ENCODE measurements at regions not wholly inside any gene's neighbourhood (a gene's known extent, or its start where the extent isn't known, plus 50 kb on each side); places are given as distances from the start of the nearest gene placed in this dataset.

GRCh38 chrX:16305187-16305586, 137.9 kb downstream of the MAGEB17 start:
- no peak for DNase-seq (ENCODE audit: insufficient read length, low spot score, missing footprints)
- H3K27me3 ChIP-seq (ENCODE audit: insufficient read depth, low read length): no peaks in the 10 kb centered on the region
- TF ChIP-seq CTCF (IDR thresholded peaks at IDR 0.05; ENCODE audit: extremely low read depth, low read depth, low read length): no peak

GRCh38 chrX:16307950-16308349, 140.7 kb downstream of the MAGEB17 start:
- H3K4me1 ChIP-seq (ENCODE audit: insufficient read depth, low read length): no peaks in the 10 kb centered on the region
- no peaks in the 10 kb centered on the region for H4K20me1 ChIP-seq (ENCODE audit: insufficient read depth, low read length)
- no peaks in the 10 kb centered on the region for H3K36me3 ChIP-seq (ENCODE audit: insufficient read depth, low read length)
- H2AFZ ChIP-seq (ENCODE audit: low read length): no peak overlapping the region
- H3K4me2 ChIP-seq (ENCODE audit: insufficient read depth, low read length): no peak overlapping the region
- no peaks in the 10 kb centered on the region for H3K9me3 ChIP-seq (ENCODE audit: low read depth, low read length)
- no peak overlapping the region for H3K27ac ChIP-seq (ENCODE audit: low read depth, low read length)
- no peak for TF ChIP-seq CTCF (IDR thresholded peaks at IDR 0.05; ENCODE audit: extremely low read depth, low read depth, low read length)
- no peaks in the 10 kb centered on the region for H3K79me2 ChIP-seq (ENCODE audit: insufficient read depth, low read length)
- H3K4me3 ChIP-seq (ENCODE audit: insufficient read depth, low read length): no peak overlapping the region
- peaks cover 3% of the 10 kb centered on the region for H3K27me3 ChIP-seq (ENCODE audit: insufficient read depth, low read length)
- DNase-seq (ENCODE audit: insufficient read length, low spot score, missing footprints): no peak

More at GRCh38 chrX:16305187-16305586, 137.9 kb downstream of the MAGEB17 start:
- Histone ChIP-seq H3K36me3 (ENCODE audit: insufficient read depth, low read length) (no peaks in the 10 kb centered on the region), H3K79me2 (ENCODE audit: insufficient read depth, low read length) (no peaks in the 10 kb centered on the region), H2AFZ (ENCODE audit: low read length) (no peak overlapping the region), H3K4me3 (ENCODE audit: insufficient read depth, low read length) (no peak overlapping the region), H4K20me1 (ENCODE audit: insufficient read depth, low read length) (no peaks in the 10 kb centered on the region), H3K4me1 (ENCODE audit: insufficient read depth, low read length) (no peaks in the 10 kb centered on the region), H3K27ac (ENCODE audit: low read depth, low read length) (no peak overlapping the region), H3K9me3 (ENCODE audit: low read depth, low read length) (no peaks in the 10 kb centered on the region), H3K4me2 (ENCODE audit: insufficient read depth, low read length) (no peak overlapping the region)

- Histone ChIP-seq H3K27me3 (ENCODE audit: insufficient read depth, low read length) (peaks cover 3% of the 10 kb centered on the region), H2AFZ (ENCODE audit: low read length) (no peak overlapping the region), H4K20me1 (ENCODE audit: insufficient read depth, low read length) (no peaks in the 10 kb centered on the region), H3K9me3 (ENCODE audit: low read depth, low read length) (no peaks in the 10 kb centered on the region), H3K4me1 (ENCODE audit: insufficient read depth, low read length) (no peaks in the 10 kb centered on the region), H3K27ac (ENCODE audit: low read depth, low read length) (no peak overlapping the region), H3K4me2 (ENCODE audit: insufficient read depth, low read length) (no peak overlapping the region), H3K4me3 (ENCODE audit: insufficient read depth, low read length) (no peak overlapping the region), H3K36me3 (ENCODE audit: insufficient read depth, low read length) (no peaks in the 10 kb centered on the region), H3K79me2 (ENCODE audit: insufficient read depth, low read length) (no peaks in the 10 kb centered on the region)
- no peak for DNase-seq (ENCODE audit: insufficient read length, low spot score, missing footprints)
- TF ChIP-seq CTCF (IDR thresholded peaks at IDR 0.05; ENCODE audit: extremely low read depth, low read depth, low read length): no peak
Observed at GRCh38 chrX:16308773-16309172, 141.5 kb downstream of the MAGEB17 start.

- peaks cover 3% of the 10 kb centered on the region for H3K27me3 ChIP-seq (ENCODE audit: insufficient read depth, low read length)
Observed at GRCh38 chrX:16310326-16310725, 143.0 kb downstream of the MAGEB17 start.

More at GRCh38 chrX:16310326-16310725, 143.0 kb downstream of the MAGEB17 start:
- Histone ChIP-seq H4K20me1 (ENCODE audit: insufficient read depth, low read length) (no peaks in the 10 kb centered on the region), H3K4me2 (ENCODE audit: insufficient read depth, low read length) (no peak overlapping the region), H3K9me3 (ENCODE audit: low read depth, low read length) (no peaks in the 10 kb centered on the region), H3K36me3 (ENCODE audit: insufficient read depth, low read length) (no peaks in the 10 kb centered on the region), H3K4me1 (ENCODE audit: insufficient read depth, low read length) (no peaks in the 10 kb centered on the region), H3K79me2 (ENCODE audit: insufficient read depth, low read length) (no peaks in the 10 kb centered on the region), H3K27ac (ENCODE audit: low read depth, low read length) (no peak overlapping the region), H2AFZ (ENCODE audit: low read length) (no peak overlapping the region), H3K4me3 (ENCODE audit: insufficient read depth, low read length) (no peak overlapping the region)
- no peak for DNase-seq (ENCODE audit: insufficient read length, low spot score, missing footprints)
- TF ChIP-seq CTCF (IDR thresholded peaks at IDR 0.05; ENCODE audit: extremely low read depth, low read depth, low read length): no peak
